K562 (cell line): ENCODE measurements at regions not wholly inside any gene's neighbourhood (a gene's known extent, or its start where the extent isn't known, plus 50 kb on each side); places are given as distances from the start of the nearest gene placed in this dataset.

Experiments used
- ATF6 ChIP-seq: sonication (generic); formaldehyde crosslinking; IDR thresholded peaks from 2 replicates; pipeline ENCODE4 v1.4.0; 2020; ENCODE audit warnings: mild to moderate bottlenecking, missing genetic modification reagents
- MXD1 ChIP-seq: fragments of 250-450 bp; sonication (Bioruptor Pico); IDR thresholded peaks from 2 replicates; pipeline ENCODE4 v1.8.0; 2021; ENCODE audit warnings: borderline replicate concordance, mild to moderate bottlenecking, moderate library complexity; ENCODE audit not compliant: poor library complexity, severe bottlenecking

GRCh38 chr6:48747471-48747870 lies 636.5 kb upstream of the PTCHD4 start:
- TF ChIP-seq MXD1 (CRISPR knock-in tag): no peak
- no peak for TF ChIP-seq ATF6 (CRISPR knock-in tag)
